Activated CD4-positive, alpha-beta memory T cell treated with anti-CD3 and anti-CD28 coated beads for 36 hours (primary cell): ENCODE measurements at regions not wholly inside any gene's neighbourhood (a gene's known extent, or its start where the extent isn't known, plus 50 kb on each side); places are given as distances from the start of the nearest gene placed in this dataset.

Experiments used
- CTCF ChIA-PET: fragments of 350-600 bp; sonication (Branson Sonifier 250); formaldehyde crosslinking; loops from one replicate; lab custom pipeline; 2021; ENCODE audit warnings: antibody characterized with exemption, inconsistent platforms; lab: Charles Lee
- POLR2A ChIA-PET: fragments of 350-600 bp; sonication (Branson Sonifier 250); formaldehyde crosslinking; loops from one replicate; lab custom pipeline; 2021; ENCODE audit warnings: antibody characterized with exemption; lab: Charles Lee
- DNase-seq: peaks from one replicate; pipeline ENCODE4 v3.0.0-alpha.2; 2020
- H3K27ac Mint-ChIP-seq: one replicate; pipeline ENCODE4 v1.8.0; 2021; ENCODE audit warnings: mixed read lengths
- H3K27me3 Mint-ChIP-seq: one replicate; pipeline ENCODE4 v1.8.0; 2021; ENCODE audit warnings: mixed read lengths
- H3K36me3 Mint-ChIP-seq: one replicate; pipeline ENCODE4 v1.8.0; 2021; ENCODE audit warnings: mixed read lengths
- H3K4me1 Mint-ChIP-seq: one replicate; pipeline ENCODE4 v1.8.0; 2021; ENCODE audit warnings: low read depth, mixed read lengths
- H3K4me3 Mint-ChIP-seq: one replicate; pipeline ENCODE4 v1.8.0; 2021; ENCODE audit warnings: mild to moderate bottlenecking, mixed read lengths
- H3K9me3 Mint-ChIP-seq: one replicate; pipeline ENCODE4 v1.8.0; 2021; ENCODE audit warnings: mixed read lengths
- intact Hi-C: fragments of 100-400 bp; cut with micrococcal nuclease; formaldehyde crosslinking; loops from one replicate; pipeline ENCODE4 v1.15.1; 2023

- peaks cover 5% of the 10 kb centered on the region for H3K27me3 Mint-ChIP-seq
- DNase-seq = no peak
- no peaks in the 10 kb centered on the region for H3K4me1 Mint-ChIP-seq
- ChIA-PET POLR2A (no interaction called here), CTCF (no interaction called here)
- no peaks in the 10 kb centered on the region for H3K9me3 Mint-ChIP-seq
- H3K36me3 Mint-ChIP-seq = no peaks in the 10 kb centered on the region
- intact Hi-C loops = no loop called here
- H3K4me3 Mint-ChIP-seq = no peak overlapping the region
- H3K27ac Mint-ChIP-seq = no peak overlapping the region
These were observed 576.5 kb downstream of the EPHA4 start for GRCh38 chr2:220995581-220995980.

- Mint-ChIP-seq H3K9me3 (no peaks in the 10 kb centered on the region), H3K4me1 (no peaks in the 10 kb centered on the region), H3K27me3 (no peaks in the 10 kb centered on the region), H3K36me3 (no peaks in the 10 kb centered on the region), H3K4me3 (no peak overlapping the region), H3K27ac (no peak overlapping the region)
- intact Hi-C loops = no loop called here
- POLR2A ChIA-PET = no interaction called here
- CTCF ChIA-PET = no interaction called here
- no peak for DNase-seq
These were observed 573.9 kb downstream of the EPHA4 start for GRCh38 chr2:220998156-220998555.

GRCh38 chr2:220999356-220999755, 572.7 kb downstream of the EPHA4 start:
- no peak overlapping the region for H3K27ac Mint-ChIP-seq
- no peaks in the 10 kb centered on the region for H3K4me1 Mint-ChIP-seq
- no peaks in the 10 kb centered on the region for H3K36me3 Mint-ChIP-seq
- ChIA-PET CTCF (no interaction called here), POLR2A (no interaction called here)
- no peaks in the 10 kb centered on the region for H3K27me3 Mint-ChIP-seq
- H3K4me3 Mint-ChIP-seq = no peak overlapping the region
- no peak for DNase-seq
- intact Hi-C loops = no loop called here
- H3K9me3 Mint-ChIP-seq = no peaks in the 10 kb centered on the region

- Mint-ChIP-seq H3K36me3 (no peaks in the 10 kb centered on the region), H3K4me1 (no peaks in the 10 kb centered on the region), H3K4me3 (no peak overlapping the region), H3K27ac (no peak overlapping the region), H3K27me3 (no peaks in the 10 kb centered on the region), H3K9me3 (no peaks in the 10 kb centered on the region)
- intact Hi-C loops = no loop called here
- ChIA-PET POLR2A (no interaction called here), CTCF (no interaction called here)
- DNase-seq = no peak
These were observed 570.7 kb downstream of the EPHA4 start for GRCh38 chr2:221001381-221001801.

- H3K36me3 Mint-ChIP-seq = no peaks in the 10 kb centered on the region
- no peaks in the 10 kb centered on the region for H3K27me3 Mint-ChIP-seq
- DNase-seq = no peak
- H3K4me3 Mint-ChIP-seq = no peak overlapping the region
- POLR2A ChIA-PET = no interaction called here
- CTCF ChIA-PET = no interaction called here
- no peaks in the 10 kb centered on the region for H3K4me1 Mint-ChIP-seq
- H3K9me3 Mint-ChIP-seq = no peaks in the 10 kb centered on the region
- intact Hi-C loops = no loop called here
- H3K27ac Mint-ChIP-seq = no peak overlapping the region
These were observed 569.9 kb downstream of the EPHA4 start for GRCh38 chr2:221002101-221002685.

- no peak for DNase-seq
- H3K27me3 Mint-ChIP-seq = no peaks in the 10 kb centered on the region
- H3K9me3 Mint-ChIP-seq = no peaks in the 10 kb centered on the region
- H3K27ac Mint-ChIP-seq = no peak overlapping the region
- intact Hi-C loops = no loop called here
- H3K4me3 Mint-ChIP-seq = no peak overlapping the region
- H3K4me1 Mint-ChIP-seq = no peaks in the 10 kb centered on the region
- POLR2A ChIA-PET = no interaction called here
- CTCF ChIA-PET = no interaction called here
- no peaks in the 10 kb centered on the region for H3K36me3 Mint-ChIP-seq
These were observed 566.8 kb downstream of the EPHA4 start for GRCh38 chr2:221005338-221005737.

GRCh38 chr2:221006084-221006483, 566.0 kb downstream of the EPHA4 start:
- CTCF ChIA-PET = no interaction called here
- no peaks in the 10 kb centered on the region for H3K4me1 Mint-ChIP-seq

GRCh38 chr2:221016551-221016950, 555.6 kb downstream of the EPHA4 start:
- no peak for DNase-seq
- H3K27me3 Mint-ChIP-seq = peaks cover 3% of the 10 kb centered on the region
- no peaks in the 10 kb centered on the region for H3K36me3 Mint-ChIP-seq
- intact Hi-C loops = loop anchor here (5.0 kb wide), 1 partner anchor 51 kb away; no protein-coding TSS in a partner anchor
- ChIA-PET CTCF (no interaction called here), POLR2A (no interaction called here)
- no peaks in the 10 kb centered on the region for H3K9me3 Mint-ChIP-seq
- H3K4me1 Mint-ChIP-seq = no peaks in the 10 kb centered on the region
- no peak overlapping the region for H3K27ac Mint-ChIP-seq
- no peak overlapping the region for H3K4me3 Mint-ChIP-seq

More at GRCh38 chr2:221006084-221006483, 566.0 kb downstream of the EPHA4 start:
- Mint-ChIP-seq H3K9me3 (no peaks in the 10 kb centered on the region), H3K36me3 (no peaks in the 10 kb centered on the region), H3K27me3 (no peaks in the 10 kb centered on the region), H3K4me3 (no peak overlapping the region), H3K27ac (no peak overlapping the region)
- intact Hi-C loops = no loop called here
- POLR2A ChIA-PET = no interaction called here
- DNase-seq = no peak

GRCh38 chr2:221018262-221018661, 553.8 kb downstream of the EPHA4 start:
- no peaks in the 10 kb centered on the region for H3K4me1 Mint-ChIP-seq
- H3K36me3 Mint-ChIP-seq = no peaks in the 10 kb centered on the region
- H3K27ac Mint-ChIP-seq = no peak overlapping the region
- no peak for DNase-seq
- intact Hi-C loops = loop anchor here (5.0 kb wide), 1 partner anchor 49 kb away; no protein-coding TSS in a partner anchor
- ChIA-PET POLR2A (no interaction called here), CTCF (no interaction called here)
- peaks cover 3% of the 10 kb centered on the region for H3K27me3 Mint-ChIP-seq
- H3K4me3 Mint-ChIP-seq = no peak overlapping the region
- no peaks in the 10 kb centered on the region for H3K9me3 Mint-ChIP-seq

GRCh38 chr2:221019668-221020067, 552.4 kb downstream of the EPHA4 start:
- H3K9me3 Mint-ChIP-seq = no peaks in the 10 kb centered on the region
- POLR2A ChIA-PET = no interaction called here
- no peak for DNase-seq
- H3K27ac Mint-ChIP-seq = no peak overlapping the region
- peaks cover 5% of the 10 kb centered on the region for H3K27me3 Mint-ChIP-seq
- intact Hi-C loops = loop anchor here (5.0 kb wide), 1 partner anchor 48 kb away; no protein-coding TSS in a partner anchor
- H3K36me3 Mint-ChIP-seq = no peaks in the 10 kb centered on the region
- CTCF ChIA-PET = no interaction called here
- H3K4me1 Mint-ChIP-seq = no peaks in the 10 kb centered on the region
- H3K4me3 Mint-ChIP-seq = no peak overlapping the region

GRCh38 chr2:221022554-221022953, 549.5 kb downstream of the EPHA4 start:
- intact Hi-C loops = no loop called here
- ChIA-PET CTCF (no interaction called here), POLR2A (no interaction called here)
- Mint-ChIP-seq H3K27me3 (peaks cover 10% of the 10 kb centered on the region), H3K4me1 (peaks cover 3% of the 10 kb centered on the region), H3K27ac (no peak overlapping the region), H3K9me3 (no peaks in the 10 kb centered on the region), H3K36me3 (no peaks in the 10 kb centered on the region), H3K4me3 (no peak overlapping the region)
- no peak for DNase-seq

- CTCF ChIA-PET = no interaction called here
- Mint-ChIP-seq H3K27me3 (peaks cover 10% of the 10 kb centered on the region), H3K27ac (no peak overlapping the region), H3K36me3 (no peaks in the 10 kb centered on the region), H3K9me3 (no peaks in the 10 kb centered on the region), H3K4me3 (no peak overlapping the region), H3K4me1 (peaks cover 3% of the 10 kb centered on the region)
- DNase-seq = no peak
- POLR2A ChIA-PET = no interaction called here
- intact Hi-C loops = no loop called here
These were observed 546.7 kb downstream of the EPHA4 start for GRCh38 chr2:221025398-221025797.

GRCh38 chr2:221034026-221034701, 537.9 kb downstream of the EPHA4 start:
- ChIA-PET CTCF (no interaction called here), POLR2A (no interaction called here)
- no peak for DNase-seq
- Mint-ChIP-seq H3K27ac (no peak overlapping the region), H3K27me3 (peaks cover 6% of the 10 kb centered on the region), H3K4me3 (no peak overlapping the region), H3K9me3 (no peaks in the 10 kb centered on the region), H3K4me1 (no peaks in the 10 kb centered on the region), H3K36me3 (no peaks in the 10 kb centered on the region)
- intact Hi-C loops = no loop called here
